Psoas muscle (tissue), 7 donors: ENCODE measurements at regions not wholly inside any gene's neighbourhood (a gene's known extent, or its start where the extent isn't known, plus 50 kb on each side); places are given as distances from the start of the nearest gene placed in this dataset.

ENCODE experiments used
- ATAC-seq, 4 donors: fragments of 200-7000 bp; cut with Tn5 transposase; one replicate each; pipeline ENCODE4 v1.9.1; 2020; ENCODE audit warnings: moderate library complexity in 3 of 4, mild to moderate bottlenecking in 2 of 4
- DNase-seq, 2 donors: peaks; one replicate each; pipeline ENCODE4 v3.0.0-alpha.2; 2020
- H3K27ac ChIP-seq: fragments of 200-600 bp; one replicate; pipeline ENCODE4 v1.8.0; 2022
- H3K27me3 ChIP-seq, 3 donors: fragments of 200-600 bp in 1 of 3; one replicate each; pipeline versions ENCODE4 v1.6.1 to v1.8.0; 2013 to 2022; ENCODE audit warnings: low read length in 2 of 3, mild to moderate bottlenecking in 2 of 3, moderate library complexity in 1 of 3; ENCODE audit not compliant: insufficient read depth in 3 of 3
- H3K36me3 ChIP-seq, 2 donors: fragments of 200-600 bp in 1 of 2; one replicate each; pipeline versions ENCODE4 v1.6.1 to v1.8.0; 2013 to 2022; ENCODE audit warnings: low read depth in 1 of 2, mild to moderate bottlenecking in 1 of 2, moderate library complexity in 1 of 2; ENCODE audit not compliant: insufficient read depth in 1 of 2
- H3K4me1 ChIP-seq: fragments of 200-600 bp; one replicate; pipeline ENCODE4 v1.8.0; 2022
- H3K4me3 ChIP-seq: fragments of 200-600 bp; one replicate; pipeline ENCODE4 v1.8.0; 2022; ENCODE audit warnings: mild to moderate bottlenecking
- H3K9me3 ChIP-seq: fragments of 200-600 bp; one replicate; pipeline ENCODE4 v1.8.0; 2022
- WGBS, 3 donors: extraction: QIAGEN DNeasy Blood & Tissue Kit; methylation state at CpG; one replicate each; pipeline versions ENCODE4 v1.1.6 to v1.1.7; 2013; 5-methylcytosine and 5-hydroxymethylcytosine counted together
- intact Hi-C, 2 donors: fragments of 100-400 bp; cut with DNase I; formaldehyde crosslinking; loops; one replicate each; pipeline versions ENCODE4 v1.11.0 to v1.14.2; 2022
- TF ChIP-seq, protein P1 (sequence below): fragments of 200-600 bp; IDR thresholded peaks from one replicate; pipeline ENCODE4 v1.8.0; 2022; ENCODE audit warnings: antibody characterized with exemption
- donor health status: healthy with polysubstance abuse.
- donor health status: DM: no; HTN: no; CAD: no; lungs with moderate emphysema.
- donor health status: Bipolar disorder and iron deficiency.
- donor health status: healthy.
- donor health status: DM: yes; HTN: yes; CAD: no.
- donor health status: DM: no; HTN: no; CAD: no.
- donor health status: DM: yes; HTN: yes; CAD: no.

DNA sequence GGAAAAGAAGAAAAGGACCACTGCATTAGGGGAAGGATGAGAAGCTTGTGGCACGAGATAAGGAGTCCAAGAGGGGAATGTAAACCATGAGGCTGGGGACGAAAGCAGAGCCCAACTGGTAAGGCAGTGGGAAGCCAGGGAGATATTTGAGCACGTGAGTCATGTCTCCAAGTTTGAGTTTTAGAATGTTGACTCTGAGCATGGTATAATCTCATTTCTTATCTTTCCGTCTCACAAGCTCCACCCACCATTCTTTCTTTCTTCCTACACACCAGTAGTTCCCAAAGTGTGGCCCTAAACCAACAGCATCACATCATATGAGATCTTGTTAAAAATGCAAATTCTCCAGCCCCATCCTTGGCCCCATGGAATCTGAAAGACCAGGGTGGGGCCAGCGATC, 145.3 kb downstream of the PLPP3 start:
- Histone ChIP-seq H3K4me1 (peaks cover 5% of the 10 kb centered on the region), H3K4me3 (no peak overlapping the region), H3K27ac (no peak overlapping the region), H3K36me3 (no peaks in the 10 kb centered on the region), H3K9me3 (no peaks in the 10 kb centered on the region), H3K27me3 (no peaks in the 10 kb centered on the region)
- 70 to 92% (median 74%) methylated on average over 5 of the region's 5 CpGs for WGBS, 3 donors
- ATAC-seq, result no peak
- TF ChIP-seq, protein P1, sequence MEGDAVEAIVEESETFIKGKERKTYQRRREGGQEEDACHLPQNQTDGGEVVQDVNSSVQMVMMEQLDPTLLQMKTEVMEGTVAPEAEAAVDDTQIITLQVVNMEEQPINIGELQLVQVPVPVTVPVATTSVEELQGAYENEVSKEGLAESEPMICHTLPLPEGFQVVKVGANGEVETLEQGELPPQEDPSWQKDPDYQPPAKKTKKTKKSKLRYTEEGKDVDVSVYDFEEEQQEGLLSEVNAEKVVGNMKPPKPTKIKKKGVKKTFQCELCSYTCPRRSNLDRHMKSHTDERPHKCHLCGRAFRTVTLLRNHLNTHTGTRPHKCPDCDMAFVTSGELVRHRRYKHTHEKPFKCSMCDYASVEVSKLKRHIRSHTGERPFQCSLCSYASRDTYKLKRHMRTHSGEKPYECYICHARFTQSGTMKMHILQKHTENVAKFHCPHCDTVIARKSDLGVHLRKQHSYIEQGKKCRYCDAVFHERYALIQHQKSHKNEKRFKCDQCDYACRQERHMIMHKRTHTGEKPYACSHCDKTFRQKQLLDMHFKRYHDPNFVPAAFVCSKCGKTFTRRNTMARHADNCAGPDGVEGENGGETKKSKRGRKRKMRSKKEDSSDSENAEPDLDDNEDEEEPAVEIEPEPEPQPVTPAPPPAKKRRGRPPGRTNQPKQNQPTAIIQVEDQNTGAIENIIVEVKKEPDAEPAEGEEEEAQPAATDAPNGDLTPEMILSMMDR, result no peak
- no peak for DNase-seq
- intact Hi-C loops, result no loop called here

DNA sequence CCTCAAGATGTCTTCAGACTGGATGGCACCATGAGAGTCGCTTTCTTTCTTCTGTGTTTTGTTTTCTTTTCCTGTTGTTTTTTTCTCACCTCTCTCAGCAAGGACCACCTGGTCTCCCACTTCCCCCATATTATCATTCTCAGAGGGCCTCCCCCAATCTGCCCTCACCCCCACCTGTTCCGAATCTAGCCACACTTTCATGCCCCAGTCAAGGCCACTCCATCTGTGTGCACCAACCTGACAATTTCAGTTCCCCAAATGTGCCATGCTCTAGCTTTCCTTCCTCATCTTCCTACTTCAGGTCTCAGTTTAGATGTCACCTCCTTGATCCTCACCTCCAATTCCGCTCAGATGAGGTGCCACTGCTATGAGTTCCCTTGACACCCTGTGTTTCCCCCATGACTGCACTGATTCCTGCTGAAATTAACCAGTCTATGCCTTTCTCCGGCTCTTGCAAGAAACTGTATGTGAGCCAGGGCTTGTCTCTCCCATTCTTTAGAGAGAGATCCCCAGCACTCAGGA, 146.2 kb downstream of the PLPP3 start:
- Histone ChIP-seq H3K4me3 (no peak overlapping the region), H3K27ac (no peak overlapping the region), H3K36me3 (no peaks in the 10 kb centered on the region), H3K27me3 (no peaks in the 10 kb centered on the region), H3K9me3 (no peaks in the 10 kb centered on the region), H3K4me1 (peaks cover under 1% of the 10 kb centered on the region)
- intact Hi-C loops, result no loop called here
- WGBS, 3 donors, result 91 to 97% (median 93%) methylated on average over 4 of the region's 4 CpGs
- TF ChIP-seq, protein P1, result no peak
- DNase-seq (no peak), ATAC-seq (no peak)

DNA sequence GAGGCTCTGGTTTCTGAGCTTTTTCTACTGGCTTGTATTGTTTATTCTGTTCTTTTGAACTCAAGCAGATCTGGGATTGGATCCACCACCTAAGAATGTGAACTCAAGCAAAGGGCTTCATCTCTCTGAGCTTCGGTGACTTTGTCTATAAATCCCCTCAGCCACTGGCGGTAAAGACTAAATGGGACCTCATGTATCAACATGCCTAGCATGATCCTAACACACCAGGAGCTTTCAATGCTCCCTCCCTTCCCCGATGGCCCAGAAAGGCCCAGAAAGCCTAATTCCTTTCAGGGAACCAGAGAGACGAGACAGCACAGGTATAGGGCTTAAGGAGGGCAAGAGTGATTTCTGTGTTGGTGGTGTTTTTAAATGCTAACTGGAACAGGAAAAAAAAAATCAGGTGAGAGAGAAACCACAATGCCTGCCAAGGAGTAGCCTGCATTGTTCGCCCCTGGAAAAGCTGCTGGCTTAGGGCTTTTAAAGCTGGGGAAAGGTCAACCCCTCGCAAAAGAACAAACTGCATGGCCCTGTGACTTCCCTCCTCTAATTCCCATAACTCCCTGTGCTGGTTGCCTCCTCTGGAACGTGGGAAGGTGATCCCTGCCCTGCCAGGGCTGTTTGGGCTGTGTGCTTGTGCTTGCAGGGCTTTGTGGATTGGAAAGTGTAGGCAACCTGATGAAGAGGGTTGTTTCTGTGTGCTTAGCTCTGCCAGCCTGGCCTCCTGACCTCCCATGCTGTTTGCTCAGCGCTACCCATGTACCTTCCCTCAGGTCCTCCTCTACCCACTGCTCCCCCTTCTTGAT, 147.0 kb downstream of the PLPP3 start:
- ATAC-seq, result no peak
- Histone ChIP-seq H3K27me3 (no peaks in the 10 kb centered on the region), H3K27ac (no peak overlapping the region)

DNA sequence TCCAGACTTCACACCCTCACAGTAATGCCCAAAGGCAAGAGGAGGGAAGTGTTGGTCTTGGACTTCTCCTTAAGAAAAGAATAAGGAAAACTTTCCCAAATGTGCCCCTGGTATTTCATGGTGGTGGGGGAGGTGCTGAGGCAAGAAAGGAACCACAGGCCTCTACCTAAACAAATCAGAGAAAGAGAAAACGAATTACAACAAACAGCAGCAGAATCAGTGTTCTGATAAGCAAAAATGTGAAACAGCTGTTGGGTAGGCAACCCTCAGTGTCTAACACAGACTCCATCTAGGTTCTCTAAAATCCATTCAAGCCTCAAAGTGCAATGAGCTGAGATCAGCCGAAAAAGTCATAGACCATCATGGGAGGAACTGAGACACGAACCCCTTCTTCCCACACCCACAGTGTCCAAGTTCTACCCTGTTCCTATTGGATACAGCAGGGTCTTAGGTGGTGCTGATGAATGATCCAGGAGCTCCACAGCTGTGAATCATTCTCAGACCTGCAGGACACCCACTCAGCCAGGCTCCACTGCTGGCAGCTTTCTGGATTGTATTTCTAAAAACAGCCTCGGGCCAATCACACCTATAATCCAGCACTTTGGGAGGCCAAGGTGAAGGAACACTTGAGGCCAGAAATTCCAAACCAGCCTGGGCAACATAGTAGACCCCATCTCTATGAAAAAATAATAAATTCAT, 149.1 kb downstream of the PLPP3 start:
- no peak overlapping the region for H3K27ac ChIP-seq
- H3K27me3 ChIP-seq, result no peaks in the 10 kb centered on the region
- no peak overlapping the region for H3K4me3 ChIP-seq
- ATAC-seq (no peak), DNase-seq (no peak)
- H3K9me3 ChIP-seq, result no peaks in the 10 kb centered on the region
- H3K36me3 ChIP-seq, result no peaks in the 10 kb centered on the region
- peaks cover 6% of the 10 kb centered on the region for H3K4me1 ChIP-seq
- TF ChIP-seq, protein P1, result no peak
- intact Hi-C loops, result no loop called here
- 83 to 91% (median 85%) methylated on average over 4 of the region's 4 CpGs for WGBS, 3 donors

More for the DNA sequence above, 147.0 kb downstream of the PLPP3 start:
- no peak for DNase-seq
- TF ChIP-seq, protein P1, result no peak
- Histone ChIP-seq H3K9me3 (no peaks in the 10 kb centered on the region), H3K36me3 (no peaks in the 10 kb centered on the region), H3K4me3 (no peak overlapping the region), H3K4me1 (no peaks in the 10 kb centered on the region)
- WGBS, 3 donors, result 57 to 69% (median 65%) methylated on average over 8 of the region's 8 CpGs
- intact Hi-C loops, result no loop called here
